ACC112 (cell line): ENCODE measurements at regions not wholly inside any gene's neighbourhood (a gene's known extent, or its start where the extent isn't known, plus 50 kb on each side); places are given as distances from the start of the nearest gene placed in this dataset.

Experiments
- H2AFZ ChIP-seq: fragments of 200-600 bp; sonication (generic); one replicate; pipeline ENCODE4 v1.6.0; 2017; ENCODE audit warnings: antibody characterized with exemption, low read length; ENCODE audit not compliant: unreplicated experiment
- H3K27ac ChIP-seq: fragments of 200-600 bp; sonication (generic); 2 replicates; pipeline ENCODE4 v1.5.1; 2014; ENCODE audit warnings: low read depth, mild to moderate bottlenecking, antibody characterized with exemption, low read length, moderate library complexity
- H3K27me3 ChIP-seq: fragments of 200-600 bp; sonication (generic); 2 replicates; pipeline ENCODE4 v1.6.1; 2014; ENCODE audit warnings: mild to moderate bottlenecking, antibody characterized with exemption, low read length, moderate library complexity, mixed read lengths; ENCODE audit not compliant: insufficient read depth
- H3K36me3 ChIP-seq: fragments of 200-600 bp; sonication (generic); 2 replicates; pipeline ENCODE4 v1.6.1; 2016; ENCODE audit warnings: mild to moderate bottlenecking, antibody characterized with exemption, low read length, moderate library complexity, mixed read lengths; ENCODE audit not compliant: insufficient read depth
- H3K4me1 ChIP-seq: fragments of 200-600 bp; sonication (generic); one replicate; pipeline ENCODE4 v1.6.1; 2016; ENCODE audit warnings: low read length, mixed read lengths; ENCODE audit not compliant: insufficient read depth, unreplicated experiment, control insufficient read depth
- H3K4me3 ChIP-seq: fragments of 200-600 bp; sonication (generic); 2 replicates; pipeline ENCODE4 v1.5.1; 2014; ENCODE audit warnings: mild to moderate bottlenecking, low read depth, low read length
- H3K79me2 ChIP-seq: fragments of 200-600 bp; sonication (generic); one replicate; pipeline ENCODE4 v1.6.0; 2016; ENCODE audit warnings: low read length; ENCODE audit not compliant: control insufficient read depth, unreplicated experiment, insufficient read depth

GRCh38 chr2:40827392-40827791 lies 375.5 kb upstream of the SLC8A1 start:
- no peaks in the 10 kb centered on the region for H3K79me2 ChIP-seq
- H3K36me3 ChIP-seq = no peaks in the 10 kb centered on the region
- no peaks in the 10 kb centered on the region for H3K4me1 ChIP-seq
- no peak overlapping the region for H3K27ac ChIP-seq
- no peak overlapping the region for H2AFZ ChIP-seq
- H3K4me3 ChIP-seq = no peak overlapping the region
- H3K27me3 ChIP-seq = no peaks in the 10 kb centered on the region

GRCh38 chr2:40831321-40831873 lies 379.5 kb upstream of the SLC8A1 start:
- Histone ChIP-seq H3K27me3 (no peaks in the 10 kb centered on the region), H2AFZ (no peak overlapping the region), H3K36me3 (no peaks in the 10 kb centered on the region), H3K4me3 (no peak overlapping the region), H3K79me2 (no peaks in the 10 kb centered on the region), H3K27ac (no peak overlapping the region), H3K4me1 (no peaks in the 10 kb centered on the region)

- Histone ChIP-seq H2AFZ (no peak overlapping the region), H3K79me2 (no peaks in the 10 kb centered on the region), H3K27me3 (no peaks in the 10 kb centered on the region), H3K4me3 (no peak overlapping the region), H3K36me3 (no peaks in the 10 kb centered on the region), H3K27ac (no peak overlapping the region), H3K4me1 (no peaks in the 10 kb centered on the region)
Measured at GRCh38 chr2:40841856-40842255, 390.0 kb upstream of the SLC8A1 start.

- Histone ChIP-seq H2AFZ (peak overlapping the region; percentile 39), H3K27ac (no peak overlapping the region), H3K27me3 (no peaks in the 10 kb centered on the region), H3K4me1 (no peaks in the 10 kb centered on the region), H3K4me3 (no peak overlapping the region), H3K36me3 (no peaks in the 10 kb centered on the region), H3K79me2 (no peaks in the 10 kb centered on the region)
Measured at GRCh38 chr2:40844353-40845277, 392.7 kb upstream of the SLC8A1 start.

GRCh38 chr2:40851661-40852060 lies 399.8 kb upstream of the SLC8A1 start:
- Histone ChIP-seq H2AFZ (no peak overlapping the region), H3K36me3 (no peaks in the 10 kb centered on the region), H3K79me2 (no peaks in the 10 kb centered on the region), H3K4me1 (no peaks in the 10 kb centered on the region), H3K27me3 (0 out of 2 replicates have a peak, but pooled peaks cover 4% of the 10 kb centered on the region), H3K27ac (no peak overlapping the region), H3K4me3 (no peak overlapping the region)

GRCh38 chr2:40859617-40860016 lies 407.7 kb upstream of the SLC8A1 start:
- Histone ChIP-seq H3K27ac (no peak overlapping the region), H3K79me2 (no peaks in the 10 kb centered on the region), H3K36me3 (no peaks in the 10 kb centered on the region), H3K4me1 (no peaks in the 10 kb centered on the region), H2AFZ (no peak overlapping the region), H3K4me3 (no peak overlapping the region), H3K27me3 (no peaks in the 10 kb centered on the region)

GRCh38 chr2:40867829-40868228 lies 415.9 kb upstream of the SLC8A1 start:
- Histone ChIP-seq H3K27ac (no peak overlapping the region), H3K36me3 (no peaks in the 10 kb centered on the region), H3K79me2 (no peaks in the 10 kb centered on the region), H3K4me1 (no peaks in the 10 kb centered on the region), H3K27me3 (no peaks in the 10 kb centered on the region), H2AFZ (no peak overlapping the region), H3K4me3 (no peak overlapping the region)

- H3K4me3 ChIP-seq = no peak overlapping the region; the same call in 1 of the 2 replicates
- H3K27me3 ChIP-seq = no peaks in the 10 kb centered on the region
- H2AFZ ChIP-seq = peak overlapping the region; percentile 63
- peaks cover 5% of the 10 kb centered on the region for H3K4me1 ChIP-seq
- H3K27ac ChIP-seq = no peak overlapping the region
- no peaks in the 10 kb centered on the region for H3K79me2 ChIP-seq
- no peaks in the 10 kb centered on the region for H3K36me3 ChIP-seq
Measured at GRCh38 chr2:40872580-40872979, 420.7 kb upstream of the SLC8A1 start.

- Histone ChIP-seq H3K27me3 (no peaks in the 10 kb centered on the region), H3K4me3 (no peak overlapping the region), H2AFZ (no peak overlapping the region), H3K36me3 (no peaks in the 10 kb centered on the region), H3K4me1 (peaks cover 23% of the 10 kb centered on the region), H3K27ac (no peak overlapping the region), H3K79me2 (no peaks in the 10 kb centered on the region)
Measured at GRCh38 chr2:40874380-40874779, 422.5 kb upstream of the SLC8A1 start.

GRCh38 chr2:40877734-40878288 lies 425.9 kb upstream of the SLC8A1 start:
- peaks cover 27% of the 10 kb centered on the region for H3K4me1 ChIP-seq

More at GRCh38 chr2:40877734-40878288, 425.9 kb upstream of the SLC8A1 start:
- H3K36me3 ChIP-seq = no peaks in the 10 kb centered on the region
- H3K4me3 ChIP-seq = no peak overlapping the region
- H2AFZ ChIP-seq = no peak overlapping the region
- no peaks in the 10 kb centered on the region for H3K79me2 ChIP-seq
- no peaks in the 10 kb centered on the region for H3K27me3 ChIP-seq
- H3K27ac ChIP-seq = peak overlapping the region; percentile 34; the same call in 1 of the 2 replicates
